GM21526 (cell line): ENCODE measurements at regions not wholly inside any gene's neighbourhood (a gene's known extent, or its start where the extent isn't known, plus 50 kb on each side); places are given as distances from the start of the nearest gene placed in this dataset.

ENCODE experiments used
- ATAC-seq: cut with Tn5 transposase; IDR thresholded peaks from one replicate; pipeline ENCODE4 v1.9.1; 2021; ENCODE audit warnings: moderate library complexity; ENCODE audit not compliant: unreplicated experiment, low FRiP score

GRCh38 chr6:47091886-47092668 lies 49.9 kb upstream of the ADGRF1 start:
- ATAC-seq, result no peak
